HEK293T (cell line): ENCODE measurements at regions not wholly inside any gene's neighbourhood (a gene's known extent, or its start where the extent isn't known, plus 50 kb on each side); places are given as distances from the start of the nearest gene placed in this dataset.

ENCODE experiments used
- ARNT ChIP-seq: fragments of 450-650 bp; IDR thresholded peaks from 2 replicates; pipeline ENCODE4 v1.6.1; 2017; ENCODE audit warnings: mild to moderate bottlenecking
- BHLHE40 ChIP-seq: fragments of 450-650 bp; IDR thresholded peaks from 2 replicates; pipeline ENCODE4 v1.6.1; 2016; ENCODE audit warnings: mild to moderate bottlenecking, moderate library complexity, borderline replicate concordance
- ELF4 ChIP-seq: fragments of 450-650 bp; IDR thresholded peaks from 2 replicates; pipeline ENCODE4 v1.6.1; 2017; ENCODE audit warnings: antibody characterized with exemption
- FOXA1 ChIP-seq: fragments of 450-650 bp; IDR thresholded peaks from 2 replicates; pipeline ENCODE4 v1.6.1; 2016; ENCODE audit warnings: mild to moderate bottlenecking
- FOXM1 ChIP-seq: fragments of 450-650 bp; IDR thresholded peaks from 2 replicates; pipeline ENCODE4 v1.6.1; 2017; ENCODE audit warnings: mild to moderate bottlenecking, borderline replicate concordance
- HDGF ChIP-seq: fragments of 450-650 bp; IDR thresholded peaks from 2 replicates; pipeline ENCODE4 v1.6.1; 2017; ENCODE audit warnings: antibody characterized with exemption, borderline replicate concordance
- L3MBTL2 ChIP-seq: fragments of 450-650 bp; conservative IDR thresholded peaks from 2 replicates; pipeline ENCODE4 v1.6.1; 2016; ENCODE audit warnings: mild to moderate bottlenecking
- LEF1 ChIP-seq: fragments of 450-650 bp; IDR thresholded peaks from 2 replicates; pipeline ENCODE4 v1.6.1; 2017; ENCODE audit warnings: mild to moderate bottlenecking, borderline replicate concordance
- PKNOX1 ChIP-seq: fragments of 450-650 bp; IDR thresholded peaks from 2 replicates; pipeline ENCODE4 v1.6.1; 2016
- SP1 ChIP-seq: fragments of 450-650 bp; IDR thresholded peaks from 2 replicates; pipeline ENCODE4 v1.6.1; 2017
- SUZ12 ChIP-seq: fragments of 450-650 bp; IDR thresholded peaks from 2 replicates; pipeline ENCODE4 v1.6.1; 2016; ENCODE audit warnings: mild to moderate bottlenecking
- ZNF384 ChIP-seq: fragments of 450-650 bp; IDR thresholded peaks from 2 replicates; pipeline ENCODE4 v1.6.1; 2016

GRCh38 chr16:49013727-49014080 lies 267.9 kb downstream of the CBLN1 start:
- TF ChIP-seq ARNT (no peak), SP1 (no peak), L3MBTL2 (no peak), SUZ12 (no peak), HDGF (no peak), BHLHE40 (no peak), ELF4 (no peak), FOXM1 (no peak), FOXA1 (no peak), ZNF384 (no peak), LEF1 (no peak), PKNOX1 (no peak)
